ENCODE measurements at regions not wholly inside any gene's neighbourhood (a gene's known extent, or its start where the extent isn't known, plus 50 kb on each side); places are given as distances from the start of the nearest gene placed in this dataset.

GRCh38 chr20:48260129-48260756, 475.0 kb upstream of the SULF2 start:
- Histone ChIP-seq H3K79me2 (ENCODE audit: insufficient read depth, low read length) (no peaks in the 10 kb centered on the region), H4K20me1 (ENCODE audit: insufficient read depth, low read length, poor library complexity, severe bottlenecking) (no peaks in the 10 kb centered on the region), H3F3A (ENCODE audit: low read depth) (no peaks in the 10 kb centered on the region), H3K4me1 (ENCODE audit: insufficient read depth, low read length, poor library complexity, severe bottlenecking) (no peaks in the 10 kb centered on the region), H3K9ac (ENCODE audit: low read depth, low read length, poor library complexity, severe bottlenecking) (no peak overlapping the region), H3K4me3 (ENCODE audit: low read length, poor library complexity, severe bottlenecking) (no peak overlapping the region), H3K4me2 (ENCODE audit: low read depth, low read length, poor library complexity, severe bottlenecking) (no peak overlapping the region), H3K36me3 (ENCODE audit: insufficient read depth, low read length) (no peaks in the 10 kb centered on the region), H3K9me2 (replicated peaks; ENCODE audit: low read depth, low read length) (no peaks in the 10 kb centered on the region), H3K27me3 (ENCODE audit: insufficient read depth, low read length, poor library complexity, severe bottlenecking) (no peaks in the 10 kb centered on the region), H2AFZ (ENCODE audit: low read length) (no peak overlapping the region), H3K9me3 (ENCODE audit: insufficient read depth, low read depth, low read length) (peaks cover 4% of the 10 kb centered on the region)
- TF ChIP-seq CTCF (conservative IDR thresholded peaks at IDR 0.05; ENCODE audit: low read length) = no peak
- TF ChIP-seq EZH2phosphoT487 (IDR thresholded peaks at IDR 0.05; ENCODE audit: borderline replicate concordance) = no peak

- TF ChIP-seq EZH2phosphoT487 (IDR thresholded peaks at IDR 0.05; ENCODE audit: borderline replicate concordance) (no peak), CTCF (conservative IDR thresholded peaks at IDR 0.05; ENCODE audit: low read length) (no peak)
- Histone ChIP-seq H3K9ac (ENCODE audit: low read depth, low read length, poor library complexity, severe bottlenecking) (no peak overlapping the region), H3F3A (ENCODE audit: low read depth) (no peaks in the 10 kb centered on the region), H3K4me2 (ENCODE audit: low read depth, low read length, poor library complexity, severe bottlenecking) (no peak overlapping the region), H3K79me2 (ENCODE audit: insufficient read depth, low read length) (no peaks in the 10 kb centered on the region), H3K4me3 (ENCODE audit: low read length, poor library complexity, severe bottlenecking) (no peak overlapping the region), H3K27me3 (ENCODE audit: insufficient read depth, low read length, poor library complexity, severe bottlenecking) (no peaks in the 10 kb centered on the region), H3K4me1 (ENCODE audit: insufficient read depth, low read length, poor library complexity, severe bottlenecking) (no peaks in the 10 kb centered on the region), H3K9me3 (ENCODE audit: insufficient read depth, low read depth, low read length) (peaks cover 4% of the 10 kb centered on the region), H3K36me3 (ENCODE audit: insufficient read depth, low read length) (no peaks in the 10 kb centered on the region), H2AFZ (ENCODE audit: low read length) (no peak overlapping the region), H3K9me2 (replicated peaks; ENCODE audit: low read depth, low read length) (no peaks in the 10 kb centered on the region), H4K20me1 (ENCODE audit: insufficient read depth, low read length, poor library complexity, severe bottlenecking) (no peaks in the 10 kb centered on the region)
Measured at GRCh38 chr20:48259456-48259855, 474.2 kb upstream of the SULF2 start.

GRCh38 chr20:48257833-48258232, 472.6 kb upstream of the SULF2 start:
- Histone ChIP-seq H3K27me3 (ENCODE audit: insufficient read depth, low read length, poor library complexity, severe bottlenecking) (no peaks in the 10 kb centered on the region), H3K4me2 (ENCODE audit: low read depth, low read length, poor library complexity, severe bottlenecking) (no peak overlapping the region), H3K4me3 (ENCODE audit: low read length, poor library complexity, severe bottlenecking) (no peak overlapping the region), H3K36me3 (ENCODE audit: insufficient read depth, low read length) (no peaks in the 10 kb centered on the region), H4K20me1 (ENCODE audit: insufficient read depth, low read length, poor library complexity, severe bottlenecking) (no peaks in the 10 kb centered on the region), H3K9me2 (replicated peaks; ENCODE audit: low read depth, low read length) (no peaks in the 10 kb centered on the region), H3K9me3 (ENCODE audit: insufficient read depth, low read depth, low read length) (peaks cover 4% of the 10 kb centered on the region), H3F3A (ENCODE audit: low read depth) (no peaks in the 10 kb centered on the region), H3K9ac (ENCODE audit: low read depth, low read length, poor library complexity, severe bottlenecking) (no peak overlapping the region), H3K79me2 (ENCODE audit: insufficient read depth, low read length) (no peaks in the 10 kb centered on the region), H3K4me1 (ENCODE audit: insufficient read depth, low read length, poor library complexity, severe bottlenecking) (no peaks in the 10 kb centered on the region), H2AFZ (ENCODE audit: low read length) (no peak overlapping the region)
- no peak for TF ChIP-seq EZH2phosphoT487 (IDR thresholded peaks at IDR 0.05; ENCODE audit: borderline replicate concordance)
- no peak for TF ChIP-seq CTCF (conservative IDR thresholded peaks at IDR 0.05; ENCODE audit: low read length)
